DMS114 treated with DMSO at 0.1 percent for 48 hours (cell line): ENCODE measurements at regions not wholly inside any gene's neighbourhood (a gene's known extent, or its start where the extent isn't known, plus 50 kb on each side); places are given as distances from the start of the nearest gene placed in this dataset.
"Not testable (repeated sequence)": the region's sequence is repeated elsewhere in the genome, so short reads cannot be mapped to it uniquely, and the experiment has no call there.

ENCODE experiments used
- DNase-seq: peaks from one replicate; lab custom pipeline; 2025; ENCODE audit not compliant: unreplicated experiment; lab: John Stamatoyannopoulos, UW

DNA sequence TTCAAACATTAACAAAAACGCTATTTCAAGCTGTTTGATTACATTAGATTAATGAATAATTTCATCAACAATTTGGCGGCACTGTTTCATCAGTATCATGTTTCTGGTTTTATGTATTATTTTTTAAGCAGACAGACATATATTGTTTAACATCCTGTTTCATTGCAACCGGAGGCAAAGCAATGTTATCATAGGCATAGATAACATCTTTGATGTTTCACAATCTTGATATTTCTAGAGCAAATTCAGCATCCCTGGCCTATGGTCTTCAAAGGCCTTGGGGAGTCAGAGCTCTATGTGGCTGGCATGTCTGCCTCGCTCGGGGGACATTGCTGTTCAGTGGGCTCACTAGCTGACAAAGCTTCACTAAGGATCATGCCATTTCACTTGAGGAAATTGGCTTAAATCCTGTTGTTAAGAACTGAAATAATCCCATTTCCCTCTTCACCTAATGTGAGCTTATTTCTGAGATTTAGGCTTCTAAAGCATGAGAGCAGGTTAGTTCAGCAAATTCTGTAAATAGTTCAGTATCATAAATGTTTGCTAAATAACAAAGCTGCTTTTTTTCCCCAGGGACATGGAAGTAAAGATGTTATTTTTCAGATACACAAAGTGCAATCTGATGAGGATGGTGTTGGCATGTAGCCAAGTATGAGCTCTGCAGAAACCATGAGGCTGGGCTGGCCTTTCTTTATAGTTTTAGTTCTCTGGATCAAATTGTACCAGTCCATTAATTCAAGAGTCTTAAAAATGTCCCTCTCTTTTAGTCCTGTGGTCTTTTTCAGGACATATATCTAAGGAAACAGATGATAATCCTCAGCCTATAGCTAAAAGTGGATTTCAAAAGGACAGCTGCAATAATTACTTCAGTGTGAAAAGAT, 941.4 kb downstream of the PLOD2 start:
- DNase-seq: no peak

- no peak for DNase-seq
Observed at GRCh38 chr3:145224886-145225285, 936.1 kb downstream of the PLOD2 start.

GRCh38 chr3:145243875-145244274, 917.1 kb downstream of the PLOD2 start:
- no peak for DNase-seq

DNA sequence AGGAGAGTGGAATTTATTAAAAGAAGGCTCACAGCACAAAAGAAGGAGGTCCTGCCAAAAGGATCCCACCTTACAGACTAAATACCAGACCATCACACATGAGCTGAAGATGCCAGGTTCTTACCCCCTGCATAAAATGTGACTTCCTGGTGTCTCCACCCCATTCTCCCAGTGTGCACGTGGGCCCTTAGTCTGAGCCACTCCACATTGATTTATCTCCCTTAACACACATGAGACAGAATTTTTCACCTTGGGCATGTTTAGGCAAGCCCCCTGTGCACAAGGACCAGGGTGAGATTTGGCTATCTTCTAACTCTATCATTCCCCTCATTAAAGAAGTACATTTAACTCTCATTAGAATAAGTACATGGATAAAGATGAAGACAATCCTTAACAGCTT, 916.7 kb downstream of the PLOD2 start:
- DNase-seq: no peak

DNA sequence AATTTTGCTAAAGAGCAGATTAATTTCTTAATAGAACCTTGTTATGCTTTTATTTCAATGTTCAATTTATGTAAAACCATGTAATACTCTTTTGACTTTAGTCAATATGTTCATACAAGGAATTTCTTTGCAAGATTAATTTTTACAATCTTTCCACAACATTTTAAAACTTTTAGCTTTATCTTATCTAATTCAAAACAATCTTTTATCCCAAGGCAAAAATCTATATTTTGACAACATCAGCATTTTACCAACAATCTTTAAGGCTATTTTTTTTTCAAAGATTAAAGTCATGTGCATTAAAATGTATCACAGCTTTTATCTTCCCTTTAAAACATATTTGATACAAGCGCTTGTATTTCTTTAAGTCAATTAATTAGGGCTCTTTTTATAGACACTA, 914.7 kb downstream of the PLOD2 start:
- DNase-seq: no peak

- no peak for DNase-seq
Observed at GRCh38 chr3:145248928-145249327, 912.1 kb downstream of the PLOD2 start.

GRCh38 chr3:145251311-145251710, 909.7 kb downstream of the PLOD2 start:
- DNase-seq: no peak

GRCh38 chr3:145257967-145258366, 903.0 kb downstream of the PLOD2 start:
- not testable (repeated sequence) for DNase-seq

DNA sequence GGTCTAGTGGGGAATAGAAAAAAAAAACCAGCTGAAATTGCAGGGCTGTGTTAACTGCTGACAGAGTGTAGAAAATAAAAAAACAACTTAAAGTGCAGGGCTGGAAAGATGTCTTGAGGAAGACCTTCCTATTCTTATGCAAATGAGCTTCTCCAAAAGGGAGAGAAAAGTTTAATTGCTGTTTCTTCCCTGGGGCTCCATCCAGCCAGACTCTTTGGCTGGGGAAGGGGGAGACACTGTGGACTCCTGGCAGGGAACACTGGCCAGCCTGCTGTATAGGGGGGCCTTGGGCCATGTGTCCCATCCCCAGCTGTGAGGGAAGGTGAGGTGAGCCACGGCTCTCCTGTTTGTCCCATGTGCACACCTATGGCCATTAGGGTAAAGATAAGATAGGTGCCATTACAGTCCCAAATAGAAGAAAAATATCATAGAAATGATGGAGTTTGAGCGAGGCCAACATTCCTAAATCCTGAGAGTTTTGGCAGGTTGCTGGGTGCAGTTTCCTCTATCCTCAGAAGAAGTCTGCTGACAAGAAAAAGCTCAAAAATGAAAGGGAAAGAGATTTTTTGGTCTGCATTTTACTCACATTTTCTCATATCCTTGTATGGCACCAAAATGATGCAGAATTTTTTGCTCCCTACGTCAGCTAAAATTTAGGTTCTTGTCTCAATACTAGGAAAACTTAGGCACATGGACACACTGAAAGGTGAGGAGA, 901.7 kb downstream of the PLOD2 start:
- DNase-seq: no peak

- not testable (repeated sequence) for DNase-seq
Observed at GRCh38 chr3:145263458-145263857, 897.5 kb downstream of the PLOD2 start.

- DNase-seq: no peak
Observed at GRCh38 chr3:145266368-145266767, 894.6 kb downstream of the PLOD2 start.

DNA sequence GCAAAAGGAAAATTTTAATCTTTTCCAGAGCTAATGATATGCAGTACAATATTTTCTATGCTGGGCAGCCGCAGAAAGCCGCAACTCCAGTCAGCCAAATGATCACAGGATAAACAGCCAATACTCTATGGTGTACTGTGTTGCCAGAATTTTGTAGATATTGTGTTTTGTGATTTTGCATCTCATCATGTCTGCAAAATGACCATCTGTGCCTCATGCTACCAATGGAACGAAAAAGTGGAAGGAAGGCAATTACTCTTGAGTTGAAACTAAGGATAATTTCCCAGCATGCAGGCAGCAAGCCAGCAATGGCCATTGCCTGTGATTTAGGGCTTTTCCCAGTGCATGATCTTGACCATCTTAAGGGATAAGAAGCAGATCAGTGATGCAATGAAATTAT, 891.9 kb downstream of the PLOD2 start:
- no peak for DNase-seq

DNA sequence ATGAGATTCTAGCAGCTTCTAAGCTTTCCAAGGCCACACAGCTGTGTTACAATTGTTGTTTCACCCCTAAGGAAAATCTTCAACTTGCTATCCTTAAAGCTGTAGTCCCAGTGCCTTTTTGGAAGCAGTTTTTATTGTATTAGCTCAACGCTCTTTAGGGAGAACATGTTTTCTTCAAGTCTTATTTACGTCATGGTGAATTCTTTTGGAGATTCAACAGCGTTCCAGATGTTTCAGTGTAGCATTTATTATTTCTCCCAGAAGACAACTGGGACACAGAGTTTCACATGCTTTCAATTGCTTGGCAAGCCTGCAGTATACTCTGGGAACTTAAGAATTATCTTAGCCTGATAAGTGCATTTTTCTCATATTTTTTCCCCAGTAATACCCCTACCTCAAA, 888.3 kb downstream of the PLOD2 start:
- DNase-seq: no peak

DNA sequence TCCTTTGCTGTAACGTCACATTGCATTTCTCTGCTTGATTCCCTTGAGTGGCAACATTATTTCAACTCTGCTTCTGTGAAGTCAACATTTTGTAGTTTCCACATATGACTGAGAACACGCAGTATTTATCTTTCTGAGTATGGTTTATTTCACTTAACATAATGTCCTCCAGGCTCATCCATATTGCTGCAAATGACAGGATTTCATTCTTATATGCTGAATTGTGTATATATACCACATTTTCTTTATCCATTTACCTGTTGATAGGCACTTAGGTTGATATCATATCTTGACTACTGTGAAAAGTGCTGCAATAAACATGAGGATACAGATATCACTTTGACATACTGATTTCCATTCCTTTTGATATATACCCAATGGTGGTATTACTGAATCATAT, 878.5 kb downstream of the PLOD2 start:
- DNase-seq: no peak

GRCh38 chr3:145286937-145287336, 874.0 kb downstream of the PLOD2 start:
- no peak for DNase-seq

DNA sequence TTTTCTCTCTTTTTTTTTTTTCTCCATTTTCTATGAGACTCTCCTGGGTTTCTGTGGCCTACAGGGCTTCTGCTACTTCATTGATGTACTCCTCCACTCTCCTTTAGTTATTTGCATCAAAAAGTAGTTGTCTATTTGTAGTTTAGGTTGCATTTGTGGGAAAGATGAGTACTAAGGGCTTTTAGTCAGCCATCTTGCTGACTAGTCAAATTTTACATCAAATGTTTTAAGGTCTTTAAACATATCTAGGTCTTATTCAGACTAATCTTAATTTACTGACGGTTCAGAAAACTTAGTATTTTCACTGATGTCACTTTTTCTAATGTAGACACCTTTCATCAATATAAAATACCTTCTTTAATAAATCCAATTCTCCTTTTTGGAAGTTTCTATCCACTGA, 871.0 kb downstream of the PLOD2 start:
- DNase-seq: no peak

DNA sequence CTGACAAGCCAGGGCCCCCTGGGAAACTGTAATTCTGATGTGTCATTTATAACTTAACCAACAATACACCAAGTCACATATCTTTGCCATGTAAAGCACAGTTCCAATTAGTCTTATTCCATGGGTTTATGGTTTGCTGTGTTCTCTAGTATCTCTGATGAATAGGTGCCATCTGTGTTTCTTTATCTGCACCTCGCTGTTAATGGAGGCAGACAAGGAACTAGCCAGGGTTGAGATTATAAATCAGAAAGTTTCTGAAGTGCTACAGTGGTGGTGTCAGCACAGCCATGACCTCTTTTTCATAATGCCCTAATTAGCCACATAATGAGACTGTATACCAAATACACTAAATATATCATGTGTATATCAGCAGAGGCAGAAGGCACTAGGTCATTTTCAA, 866.4 kb downstream of the PLOD2 start:
- no peak for DNase-seq

GRCh38 chr3:145307272-145307671, 853.7 kb downstream of the PLOD2 start:
- no peak for DNase-seq

DNA sequence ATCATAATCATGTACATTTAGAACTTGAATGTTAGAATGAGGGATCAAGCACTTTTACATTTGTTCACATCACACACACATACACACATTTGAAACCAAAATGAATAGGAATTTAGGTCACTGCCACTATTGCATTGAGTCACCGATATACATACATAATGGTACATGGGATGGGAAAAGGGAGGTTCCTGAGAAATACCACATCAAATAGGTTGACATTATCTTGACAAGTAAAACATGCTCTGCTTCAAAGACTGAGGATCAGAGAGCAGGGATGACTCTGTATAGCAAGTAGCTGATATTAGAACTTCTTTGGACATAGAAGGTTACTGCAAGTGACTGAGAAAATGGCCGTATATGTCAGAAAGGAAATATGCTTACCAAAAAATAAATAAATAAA, 847.2 kb downstream of the PLOD2 start:
- no peak for DNase-seq

DNA sequence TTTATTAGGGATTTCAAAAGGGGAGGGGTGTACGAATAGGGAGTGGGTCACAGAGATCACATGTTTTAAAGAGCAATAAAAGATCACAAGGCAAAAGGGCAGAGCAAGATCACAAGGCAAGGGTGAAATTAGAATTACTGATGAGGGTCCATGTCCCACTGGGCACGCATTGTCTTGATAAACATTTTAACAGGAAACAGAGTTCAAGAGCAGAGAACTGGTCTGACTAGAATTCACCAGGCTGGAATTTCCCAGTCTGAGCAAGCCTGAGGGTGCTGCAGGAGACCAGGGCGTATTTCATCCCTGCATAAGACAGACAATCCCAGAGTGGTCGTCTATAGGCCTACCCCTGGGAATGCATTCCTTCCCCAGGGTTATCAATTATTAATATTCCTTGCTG, 844.7 kb downstream of the PLOD2 start:
- not testable (repeated sequence) for DNase-seq

DNA sequence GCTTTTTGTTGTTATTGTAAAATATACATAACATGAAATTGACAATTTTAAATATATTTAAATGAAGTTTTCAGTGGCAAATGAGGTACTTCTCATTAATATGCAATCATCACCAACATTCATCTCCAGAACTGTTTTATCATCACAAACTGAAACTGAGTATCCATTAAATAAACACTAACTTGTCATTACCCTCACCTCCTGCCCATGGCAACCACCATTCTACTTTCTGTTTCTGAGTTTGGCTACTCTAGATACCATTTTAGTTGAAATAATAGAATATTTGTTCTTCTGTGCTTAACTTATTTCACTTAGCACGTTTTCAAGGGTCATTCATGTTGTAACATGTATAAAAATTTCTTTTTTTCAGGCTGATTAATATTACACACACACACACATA, 834.3 kb downstream of the PLOD2 start:
- DNase-seq: no peak

- DNase-seq: not testable (repeated sequence)
Observed at GRCh38 chr3:145333427-145333826, 827.6 kb downstream of the PLOD2 start.
